Lung (tissue), 11 donors: ENCODE measurements at regions not wholly inside any gene's neighbourhood (a gene's known extent, or its start where the extent isn't known, plus 50 kb on each side); places are given as distances from the start of the nearest gene placed in this dataset.

ENCODE experiments used
- ATAC-seq: fragments of 200-7000 bp; cut with Tn5 transposase; one replicate; pipeline ENCODE4 v1.9.1; 2020; ENCODE audit warnings: moderate number of reproducible peaks; ENCODE audit not compliant: insufficient read depth, low FRiP score
- DNase-seq, 3 donors: peaks; one replicate each; pipeline ENCODE4 v3.0.0-alpha.2; 2013 to 2017
- H3K27ac ChIP-seq, 2 donors: one replicate each; pipeline ENCODE4 v1.5.1; 2013; ENCODE audit warnings: mild to moderate bottlenecking in 2 of 2, moderate library complexity in 2 of 2, control low read depth in 1 of 2, inconsistent platforms in 1 of 2, low read depth in 1 of 2, low read length in 1 of 2
- H3K27me3 ChIP-seq, 3 donors: one replicate each; pipeline ENCODE4 v1.5.1; 2013; ENCODE audit warnings: low read length in 2 of 3; ENCODE audit not compliant: control insufficient read depth in 3 of 3, insufficient read depth in 3 of 3
- H3K36me3 ChIP-seq, 4 donors: one replicate each; pipeline ENCODE4 v1.5.1; 2013; ENCODE audit warnings: low read length in 4 of 4, mild to moderate bottlenecking in 1 of 4, moderate library complexity in 1 of 4; ENCODE audit not compliant: control insufficient read depth in 4 of 4, insufficient read depth in 4 of 4
- H3K4me1 ChIP-seq, 5 donors: one replicate each; pipeline ENCODE4 v1.5.1; 2013; ENCODE audit warnings: low read length in 5 of 5, mild to moderate bottlenecking in 2 of 5, moderate library complexity in 1 of 5; ENCODE audit not compliant: control insufficient read depth in 5 of 5, insufficient read depth in 5 of 5
- H3K4me3 ChIP-seq: one replicate; pipeline ENCODE4 v1.5.1; 2013; ENCODE audit warnings: mild to moderate bottlenecking, control low read depth, moderate library complexity
- H3K9ac ChIP-seq, 2 donors: one replicate each; pipeline ENCODE4 v1.5.1; 2013; ENCODE audit warnings: low read length in 2 of 2, control low read depth in 1 of 2; ENCODE audit not compliant: insufficient read depth in 1 of 2
- H3K9me3 ChIP-seq, 4 donors: one replicate each; pipeline ENCODE4 v1.5.1; 2013; ENCODE audit warnings: low read length in 3 of 4, mild to moderate bottlenecking in 1 of 4, moderate library complexity in 1 of 4; ENCODE audit not compliant: control insufficient read depth in 4 of 4, insufficient read depth in 3 of 4
- WGBS, 2 donors: extraction: QIAGEN DNeasy Blood & Tissue Kit; methylation state at CpG; one replicate each; pipeline ENCODE4 v1.1.7; 2013; 5-methylcytosine and 5-hydroxymethylcytosine counted together
- TF ChIP-seq, protein P1 (sequence below): IDR thresholded peaks from 2 replicates; pipeline ENCODE4 v1.5.1; 2012; ENCODE audit warnings: mild to moderate bottlenecking; ENCODE audit errors: control extremely low read depth, extremely low read depth
- donor health status: control.
- donor health status: control.
- donor health status: Bipolar disorder and iron deficiency.
- donor health status: healthy.
- donor health status: DM: yes; HTN: yes; CAD: no.

DNA sequence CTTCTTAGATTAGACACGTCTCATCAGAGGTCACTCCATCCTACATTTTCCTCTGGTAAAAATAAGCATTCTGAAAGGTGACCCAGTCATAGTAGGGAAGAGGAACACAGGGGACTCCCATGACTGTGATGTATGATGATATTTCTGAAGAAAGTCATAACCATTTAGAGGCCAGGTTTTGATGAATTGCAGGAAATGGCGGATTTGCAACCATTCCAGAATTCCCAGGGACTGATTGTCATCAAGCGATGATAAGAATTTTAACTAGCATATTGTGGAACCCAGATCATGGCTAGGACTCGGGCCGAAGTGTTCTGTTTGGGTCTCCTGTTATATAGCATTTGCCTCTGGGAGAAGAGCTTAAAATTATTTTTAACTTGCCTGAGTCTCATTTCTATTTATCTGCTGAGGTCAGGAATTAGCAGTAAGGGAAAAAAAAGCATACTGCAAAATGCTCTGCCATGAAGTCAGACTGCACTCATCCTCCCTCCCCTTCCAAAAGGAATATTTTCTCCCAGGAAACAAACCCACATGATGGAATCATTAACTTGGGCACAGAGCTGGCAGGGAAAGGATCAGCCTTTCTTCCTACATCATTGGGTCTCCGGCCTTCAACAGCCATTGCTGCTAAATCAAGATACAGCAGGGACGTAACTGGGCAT is 286.7 kb downstream of the HLX start:
- DNase-seq = no peak
- WGBS, 2 donors = 72 to 74% methylated on average over 7 of the region's 7 CpGs
- no peak for ATAC-seq

DNA sequence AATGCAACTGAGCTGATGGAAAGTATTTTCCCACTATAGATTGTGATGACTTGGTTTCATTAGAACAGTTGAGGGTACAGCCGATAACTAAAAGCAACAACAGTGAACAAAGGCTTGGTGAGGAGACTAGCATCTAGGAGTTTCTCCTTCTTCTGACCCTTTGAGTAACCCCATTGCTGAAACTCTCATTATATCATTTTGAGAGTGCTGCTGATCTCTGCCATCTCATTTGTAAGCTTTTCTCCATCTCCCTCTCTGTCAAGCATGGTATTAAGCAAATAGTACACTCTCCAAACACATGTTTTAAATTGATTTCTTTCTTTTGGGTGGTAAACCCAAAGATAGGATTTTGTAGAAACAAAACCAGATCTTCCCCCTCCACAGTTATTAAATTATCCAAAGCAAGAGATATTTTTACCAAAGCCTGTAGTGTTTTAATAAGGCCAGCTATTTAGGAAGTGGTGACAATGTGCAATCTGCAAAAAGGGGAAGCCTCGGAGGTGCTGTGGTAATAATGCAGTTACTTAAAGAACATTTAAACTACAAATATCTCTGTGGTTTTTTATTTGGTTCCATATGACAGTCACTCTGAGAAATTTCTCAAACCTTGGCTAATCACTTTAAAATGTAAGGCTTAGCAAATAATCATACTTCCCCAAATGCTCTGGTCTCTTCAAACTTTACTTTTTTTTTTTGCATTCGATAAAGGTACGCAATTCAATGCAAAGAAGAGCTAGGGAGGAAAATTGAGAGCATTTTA is 287.5 kb downstream of the HLX start:
- DNase-seq (no peak), ATAC-seq (peak; percentile 55)
- H3K4me1 ChIP-seq = peaks cover 0 to 12% (median 0%) of the 10 kb centered on the region in 5 donors
- no peak overlapping the region for H3K27ac ChIP-seq
- 37 to 65% methylated on average over 4 of the region's 4 CpGs for WGBS, 2 donors
- H3K9ac ChIP-seq = no peak overlapping the region
- no peak overlapping the region for H3K4me3 ChIP-seq
- H3K27me3 ChIP-seq = peaks cover 0 to 3% (median 0%) of the 10 kb centered on the region in 3 donors
- TF ChIP-seq, protein P1, sequence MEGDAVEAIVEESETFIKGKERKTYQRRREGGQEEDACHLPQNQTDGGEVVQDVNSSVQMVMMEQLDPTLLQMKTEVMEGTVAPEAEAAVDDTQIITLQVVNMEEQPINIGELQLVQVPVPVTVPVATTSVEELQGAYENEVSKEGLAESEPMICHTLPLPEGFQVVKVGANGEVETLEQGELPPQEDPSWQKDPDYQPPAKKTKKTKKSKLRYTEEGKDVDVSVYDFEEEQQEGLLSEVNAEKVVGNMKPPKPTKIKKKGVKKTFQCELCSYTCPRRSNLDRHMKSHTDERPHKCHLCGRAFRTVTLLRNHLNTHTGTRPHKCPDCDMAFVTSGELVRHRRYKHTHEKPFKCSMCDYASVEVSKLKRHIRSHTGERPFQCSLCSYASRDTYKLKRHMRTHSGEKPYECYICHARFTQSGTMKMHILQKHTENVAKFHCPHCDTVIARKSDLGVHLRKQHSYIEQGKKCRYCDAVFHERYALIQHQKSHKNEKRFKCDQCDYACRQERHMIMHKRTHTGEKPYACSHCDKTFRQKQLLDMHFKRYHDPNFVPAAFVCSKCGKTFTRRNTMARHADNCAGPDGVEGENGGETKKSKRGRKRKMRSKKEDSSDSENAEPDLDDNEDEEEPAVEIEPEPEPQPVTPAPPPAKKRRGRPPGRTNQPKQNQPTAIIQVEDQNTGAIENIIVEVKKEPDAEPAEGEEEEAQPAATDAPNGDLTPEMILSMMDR = no peak
- no peaks in the 10 kb centered on the region for H3K9me3 ChIP-seq
- no peaks in the 10 kb centered on the region for H3K36me3 ChIP-seq

More for the DNA sequence above, 286.7 kb downstream of the HLX start:
- no peak overlapping the region for H3K27ac ChIP-seq
- peaks cover 0 to 12% (median 0%) of the 10 kb centered on the region in 5 donors for H3K4me1 ChIP-seq
- TF ChIP-seq, protein P1 = no peak
- no peak overlapping the region for H3K9ac ChIP-seq
- H3K27me3 ChIP-seq = no peaks in the 10 kb centered on the region
- no peaks in the 10 kb centered on the region for H3K36me3 ChIP-seq
- no peak overlapping the region for H3K4me3 ChIP-seq
- H3K9me3 ChIP-seq = no peaks in the 10 kb centered on the region

DNA sequence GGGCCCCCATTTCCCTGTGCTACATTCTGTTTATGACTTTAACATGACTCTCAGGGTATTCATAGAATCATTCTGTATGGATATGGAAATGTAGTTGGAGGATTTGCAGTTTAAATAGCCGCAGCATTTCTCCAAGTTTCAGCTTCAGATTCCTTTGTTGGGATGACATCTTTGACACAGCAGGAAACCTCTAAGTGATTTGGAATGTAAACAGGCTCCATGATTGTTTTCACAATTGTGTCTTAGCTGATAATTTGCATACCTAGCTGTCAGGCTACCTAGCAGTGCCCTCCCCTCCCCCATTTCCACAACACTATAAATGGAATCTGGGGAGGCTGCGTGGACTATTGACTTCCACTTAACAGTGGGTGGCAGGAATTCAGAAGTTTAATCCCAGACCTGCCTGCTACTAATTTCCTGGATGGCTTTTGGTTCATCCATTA is 290.2 kb downstream of the HLX start:
- no peak for DNase-seq
- 59 to 79% methylated on average over 2 of the region's 2 CpGs for WGBS, 2 donors

More for the DNA sequence above, 290.2 kb downstream of the HLX start:
- Histone ChIP-seq H3K9ac (no peak overlapping the region), H3K36me3 (no peaks in the 10 kb centered on the region), H3K27me3 (peaks cover 0 to 3% (median 0%) of the 10 kb centered on the region in 3 donors), H3K27ac (no peak overlapping the region), H3K4me3 (no peak overlapping the region), H3K9me3 (no peaks in the 10 kb centered on the region), H3K4me1 (peaks cover 0 to 12% (median 0%) of the 10 kb centered on the region in 5 donors)
- no peak for ATAC-seq
- TF ChIP-seq, protein P1 = no peak
